ENCODE measurements at regions not wholly inside any gene's neighbourhood (a gene's known extent, or its start where the extent isn't known, plus 50 kb on each side); places are given as distances from the start of the nearest gene placed in this dataset.

GRCh38 chr20:59376109-59376841 is 75.9 kb downstream of the EDN3 start:
- TF ChIP-seq CTCF (IDR thresholded peaks at IDR 0.05; ENCODE audit: borderline replicate concordance, insufficient read depth, low read depth, low read length): no peak

GRCh38 chr20:59376998-59377397 is 76.6 kb downstream of the EDN3 start:
- TF ChIP-seq CTCF (IDR thresholded peaks at IDR 0.05; ENCODE audit: borderline replicate concordance, insufficient read depth, low read depth, low read length): no peak

More at GRCh38 chr20:59376109-59376841, 75.9 kb downstream of the EDN3 start:
- no peak overlapping the region for H3K4me3 ChIP-seq (ENCODE audit: low read depth, low read length)

GRCh38 chr20:59377842-59378241 is 77.4 kb downstream of the EDN3 start:
- H3K4me3 ChIP-seq (ENCODE audit: low read depth, low read length): no peak overlapping the region
- TF ChIP-seq CTCF (IDR thresholded peaks at IDR 0.05; ENCODE audit: borderline replicate concordance, insufficient read depth, low read depth, low read length): no peak

More at GRCh38 chr20:59376998-59377397, 76.6 kb downstream of the EDN3 start:
- H3K4me3 ChIP-seq (ENCODE audit: low read depth, low read length): no peak overlapping the region

GRCh38 chr20:59378396-59378795 is 78.0 kb downstream of the EDN3 start:
- H3K4me3 ChIP-seq (ENCODE audit: low read depth, low read length): no peak overlapping the region
- no peak for TF ChIP-seq CTCF (IDR thresholded peaks at IDR 0.05; ENCODE audit: borderline replicate concordance, insufficient read depth, low read depth, low read length)

GRCh38 chr20:59378966-59379365 is 78.6 kb downstream of the EDN3 start:
- no peak overlapping the region for H3K4me3 ChIP-seq (ENCODE audit: low read depth, low read length)
- TF ChIP-seq CTCF (IDR thresholded peaks at IDR 0.05; ENCODE audit: borderline replicate concordance, insufficient read depth, low read depth, low read length): no peak

- TF ChIP-seq CTCF (IDR thresholded peaks at IDR 0.05; ENCODE audit: borderline replicate concordance, insufficient read depth, low read depth, low read length): no peak
- no peak overlapping the region for H3K4me3 ChIP-seq (ENCODE audit: low read depth, low read length)
These were observed 81.3 kb downstream of the EDN3 start for GRCh38 chr20:59381689-59382088.

GRCh38 chr20:59382157-59382725 is 81.8 kb downstream of the EDN3 start:
- TF ChIP-seq CTCF (IDR thresholded peaks at IDR 0.05; ENCODE audit: borderline replicate concordance, insufficient read depth, low read depth, low read length): no peak
- H3K4me3 ChIP-seq (ENCODE audit: low read depth, low read length): no peak overlapping the region
